GM23338 (cell line): ENCODE measurements at regions not wholly inside any gene's neighbourhood (a gene's known extent, or its start where the extent isn't known, plus 50 kb on each side); places are given as distances from the start of the nearest gene placed in this dataset.

Experiments
- ATAC-seq: fragments of 200-7000 bp; cut with Tn5 transposase; 3 replicates; pipeline ENCODE4 v1.9.1; 2020
- DNase-seq: peaks from one replicate; pipeline ENCODE4 v3.0.0-alpha.2; 2015; ENCODE audit warnings: low spot score
- H2AFZ ChIP-seq: fragments of 200-600 bp; sonication (generic); 2 replicates; pipeline ENCODE4 v1.8.0; 2016; ENCODE audit warnings: antibody characterized with exemption, mild to moderate bottlenecking, moderate library complexity
- H3F3A ChIP-seq: fragments of 200-600 bp; sonication (generic); replicated peaks from 2 replicates; pipeline ENCODE4 v1.8.0; 2017; ENCODE audit warnings: antibody characterized with exemption, mixed run types, low read depth
- H3K27ac ChIP-seq: fragments of 200-600 bp; sonication (generic); 2 replicates; pipeline ENCODE4 v1.6.1; 2016; ENCODE audit warnings: low read depth
- H3K27me3 ChIP-seq: fragments of 200-600 bp; sonication (generic); 2 replicates; pipeline ENCODE4 v1.8.0; 2016; ENCODE audit warnings: mild to moderate bottlenecking, mixed run types, moderate library complexity; ENCODE audit not compliant: insufficient read depth
- H3K36me3 ChIP-seq: fragments of 200-600 bp; sonication (generic); 2 replicates; pipeline ENCODE4 v1.8.0; 2016; ENCODE audit warnings: mild to moderate bottlenecking; ENCODE audit not compliant: insufficient read depth
- H3K4me1 ChIP-seq: fragments of 200-600 bp; sonication (generic); 2 replicates; pipeline ENCODE4 v1.8.0; 2016; ENCODE audit warnings: mild to moderate bottlenecking, moderate library complexity; ENCODE audit not compliant: insufficient read depth
- H3K4me2 ChIP-seq: fragments of 200-600 bp; sonication (generic); 2 replicates; pipeline ENCODE4 v1.7.1; 2017; ENCODE audit warnings: mixed run types
- H3K4me3 ChIP-seq: fragments of 200-600 bp; sonication (generic); 2 replicates; pipeline ENCODE4 v1.6.1; 2016; ENCODE audit warnings: mixed run types
- H3K79me2 ChIP-seq: fragments of 200-600 bp; sonication (generic); replicated peaks from 2 replicates; pipeline ENCODE4 v1.8.0; 2017; ENCODE audit warnings: mild to moderate bottlenecking; ENCODE audit not compliant: insufficient read depth
- H3K9me2 ChIP-seq: fragments of 200-600 bp; sonication (generic); 2 replicates; pipeline ENCODE4 v1.8.0; 2017; ENCODE audit not compliant: insufficient read depth
- H4K20me1 ChIP-seq: fragments of 200-600 bp; sonication (generic); replicated peaks from 2 replicates; pipeline ENCODE4 v1.8.0; 2017; ENCODE audit warnings: mild to moderate bottlenecking; ENCODE audit not compliant: insufficient read depth
- H3K27ac Mint-ChIP-seq: 2 replicates; pipeline ENCODE4 v1.8.0; 2020; ENCODE audit warnings: inconsistent platforms, mild to moderate bottlenecking, moderate library complexity, mixed read lengths
- H3K27me3 Mint-ChIP-seq: 3 replicates; pipeline ENCODE4 v1.8.0; 2022; ENCODE audit warnings: low read depth, mild to moderate bottlenecking, moderate library complexity, mixed read lengths, inconsistent platforms; ENCODE audit not compliant: insufficient read depth, poor library complexity
- H3K36me3 Mint-ChIP-seq: 3 replicates; pipeline ENCODE4 v1.8.0; 2021; ENCODE audit warnings: low read depth, mild to moderate bottlenecking, inconsistent platforms, moderate library complexity, mixed read lengths
- H3K4me1 Mint-ChIP-seq: 3 replicates; pipeline ENCODE4 v1.8.0; 2020; ENCODE audit warnings: mild to moderate bottlenecking, inconsistent platforms, mixed read lengths
- H3K4me3 Mint-ChIP-seq: 3 replicates; pipeline ENCODE4 v1.8.0; 2021; ENCODE audit warnings: moderate library complexity, mild to moderate bottlenecking, inconsistent platforms, mixed read lengths
- H3K9me3 Mint-ChIP-seq: 3 replicates; pipeline ENCODE4 v1.8.0; 2020; ENCODE audit warnings: moderate library complexity, mild to moderate bottlenecking, inconsistent platforms, mixed read lengths
- EZH2phosphoT487 ChIP-seq: fragments of 200-600 bp; sonication (generic); IDR thresholded peaks from one replicate; pipeline ENCODE4 v1.8.1; 2018; ENCODE audit warnings: antibody characterized with exemption; ENCODE audit not compliant: unreplicated experiment
- JUNB ChIP-seq: IDR thresholded peaks from one replicate; pipeline ENCODE4 v1.6.1; 2016; ENCODE audit warnings: antibody characterized with exemption; ENCODE audit not compliant: unreplicated experiment
- NANOG ChIP-seq: IDR thresholded peaks from 2 replicates; pipeline ENCODE4 v1.6.1; 2016; ENCODE audit warnings: antibody characterized with exemption, borderline replicate concordance
- ZNF114 ChIP-seq: fragments of 250-450 bp; sonication (Bioruptor Pico); IDR thresholded peaks from 2 replicates; pipeline ENCODE4 v1.5.0; 2020; ENCODE audit warnings: mild to moderate bottlenecking, moderate library complexity
- TF ChIP-seq, protein P1 (sequence below): fragments of 250-450 bp; sonication (Bioruptor Pico); IDR thresholded peaks from 2 replicates; pipeline ENCODE4 v1.5.0; 2020; ENCODE audit warnings: mild to moderate bottlenecking, moderate library complexity
- TF ChIP-seq, protein P2 (sequence below): IDR thresholded peaks from 2 replicates; pipeline ENCODE4 v1.6.1; 2016; ENCODE audit warnings: antibody characterized with exemption

DNA sequence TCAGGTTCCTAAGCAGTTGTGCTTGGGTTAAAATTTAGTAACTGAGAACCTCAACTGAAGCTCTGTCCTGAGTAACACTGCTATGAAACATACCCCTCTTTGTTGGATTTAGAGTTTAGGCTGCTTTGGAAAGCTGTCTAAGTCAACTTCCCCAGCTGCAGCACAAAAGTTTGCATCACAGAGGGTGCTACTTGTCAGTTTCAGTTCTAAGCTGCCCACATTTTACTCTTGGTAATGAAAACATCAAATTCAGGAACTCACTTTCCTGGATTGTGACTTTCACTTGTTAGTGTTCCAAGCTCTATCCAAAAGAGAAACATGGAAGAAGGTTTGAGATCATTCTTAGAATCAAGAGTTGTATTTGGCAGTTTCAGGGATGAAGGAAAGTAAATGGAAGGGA is 191.7 kb upstream of the NFIA start:
- H3F3A ChIP-seq = no peaks in the 10 kb centered on the region
- H3K36me3 ChIP-seq = no peaks in the 10 kb centered on the region
- no peak overlapping the region for H3K27ac ChIP-seq
- no peak overlapping the region for H3K4me2 ChIP-seq
- H3K4me1 Mint-ChIP-seq = peaks cover 62% of the 10 kb centered on the region
- H3K4me1 ChIP-seq = peaks cover 64% of the 10 kb centered on the region
- H3K36me3 Mint-ChIP-seq = no peaks in the 10 kb centered on the region
- TF ChIP-seq, protein P1, sequence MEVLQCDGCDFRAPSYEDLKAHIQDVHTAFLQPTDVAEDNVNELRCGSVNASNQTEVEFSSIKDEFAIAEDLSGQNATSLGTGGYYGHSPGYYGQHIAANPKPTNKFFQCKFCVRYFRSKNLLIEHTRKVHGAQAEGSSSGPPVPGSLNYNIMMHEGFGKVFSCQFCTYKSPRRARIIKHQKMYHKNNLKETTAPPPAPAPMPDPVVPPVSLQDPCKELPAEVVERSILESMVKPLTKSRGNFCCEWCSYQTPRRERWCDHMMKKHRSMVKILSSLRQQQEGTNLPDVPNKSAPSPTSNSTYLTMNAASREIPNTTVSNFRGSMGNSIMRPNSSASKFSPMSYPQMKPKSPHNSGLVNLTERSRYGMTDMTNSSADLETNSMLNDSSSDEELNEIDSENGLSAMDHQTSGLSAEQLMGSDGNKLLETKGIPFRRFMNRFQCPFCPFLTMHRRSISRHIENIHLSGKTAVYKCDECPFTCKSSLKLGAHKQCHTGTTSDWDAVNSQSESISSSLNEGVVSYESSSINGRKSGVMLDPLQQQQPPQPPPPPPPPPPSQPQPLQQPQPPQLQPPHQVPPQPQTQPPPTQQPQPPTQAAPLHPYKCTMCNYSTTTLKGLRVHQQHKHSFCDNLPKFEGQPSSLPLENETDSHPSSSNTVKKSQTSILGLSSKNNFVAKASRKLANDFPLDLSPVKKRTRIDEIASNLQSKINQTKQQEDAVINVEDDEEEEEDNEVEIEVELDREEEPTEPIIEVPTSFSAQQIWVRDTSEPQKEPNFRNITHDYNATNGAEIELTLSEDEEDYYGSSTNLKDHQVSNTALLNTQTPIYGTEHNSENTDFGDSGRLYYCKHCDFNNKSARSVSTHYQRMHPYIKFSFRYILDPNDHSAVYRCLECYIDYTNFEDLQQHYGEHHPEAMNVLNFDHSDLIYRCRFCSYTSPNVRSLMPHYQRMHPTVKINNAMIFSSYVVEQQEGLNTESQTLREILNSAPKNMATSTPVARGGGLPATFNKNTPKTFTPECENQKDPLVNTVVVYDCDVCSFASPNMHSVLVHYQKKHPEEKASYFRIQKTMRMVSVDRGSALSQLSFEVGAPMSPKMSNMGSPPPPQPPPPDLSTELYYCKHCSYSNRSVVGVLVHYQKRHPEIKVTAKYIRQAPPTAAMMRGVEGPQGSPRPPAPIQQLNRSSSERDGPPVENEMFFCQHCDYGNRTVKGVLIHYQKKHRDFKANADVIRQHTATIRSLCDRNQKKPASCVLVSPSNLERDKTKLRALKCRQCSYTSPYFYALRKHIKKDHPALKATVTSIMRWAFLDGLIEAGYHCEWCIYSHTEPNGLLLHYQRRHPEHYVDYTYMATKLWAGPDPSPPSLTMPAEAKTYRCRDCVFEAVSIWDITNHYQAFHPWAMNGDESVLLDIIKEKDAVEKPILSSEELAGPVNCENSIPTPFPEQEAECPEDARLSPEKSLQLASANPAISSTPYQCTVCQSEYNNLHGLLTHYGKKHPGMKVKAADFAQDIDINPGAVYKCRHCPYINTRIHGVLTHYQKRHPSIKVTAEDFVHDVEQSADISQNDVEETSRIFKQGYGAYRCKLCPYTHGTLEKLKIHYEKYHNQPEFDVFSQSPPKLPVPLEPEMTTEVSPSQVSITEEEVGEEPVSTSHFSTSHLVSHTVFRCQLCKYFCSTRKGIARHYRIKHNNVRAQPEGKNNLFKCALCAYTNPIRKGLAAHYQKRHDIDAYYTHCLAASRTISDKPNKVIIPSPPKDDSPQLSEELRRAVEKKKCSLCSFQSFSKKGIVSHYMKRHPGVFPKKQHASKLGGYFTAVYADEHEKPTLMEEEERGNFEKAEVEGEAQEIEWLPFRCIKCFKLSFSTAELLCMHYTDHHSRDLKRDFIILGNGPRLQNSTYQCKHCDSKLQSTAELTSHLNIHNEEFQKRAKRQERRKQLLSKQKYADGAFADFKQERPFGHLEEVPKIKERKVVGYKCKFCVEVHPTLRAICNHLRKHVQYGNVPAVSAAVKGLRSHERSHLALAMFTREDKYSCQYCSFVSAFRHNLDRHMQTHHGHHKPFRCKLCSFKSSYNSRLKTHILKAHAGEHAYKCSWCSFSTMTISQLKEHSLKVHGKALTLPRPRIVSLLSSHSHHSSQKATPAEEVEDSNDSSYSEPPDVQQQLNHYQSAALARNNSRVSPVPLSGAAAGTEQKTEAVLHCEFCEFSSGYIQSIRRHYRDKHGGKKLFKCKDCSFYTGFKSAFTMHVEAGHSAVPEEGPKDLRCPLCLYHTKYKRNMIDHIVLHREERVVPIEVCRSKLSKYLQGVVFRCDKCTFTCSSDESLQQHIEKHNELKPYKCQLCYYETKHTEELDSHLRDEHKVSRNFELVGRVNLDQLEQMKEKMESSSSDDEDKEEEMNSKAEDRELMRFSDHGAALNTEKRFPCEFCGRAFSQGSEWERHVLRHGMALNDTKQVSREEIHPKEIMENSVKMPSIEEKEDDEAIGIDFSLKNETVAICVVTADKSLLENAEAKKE = no peak
- no peak for TF ChIP-seq NANOG
- H4K20me1 ChIP-seq = no peaks in the 10 kb centered on the region
- H3K79me2 ChIP-seq = no peaks in the 10 kb centered on the region
- H3K27ac Mint-ChIP-seq = no peak overlapping the region
- no peaks in the 10 kb centered on the region for H3K27me3 ChIP-seq
- H3K9me3 Mint-ChIP-seq = no peaks in the 10 kb centered on the region; the same call in 2 of the 3 replicates
- DNase-seq (no peak), ATAC-seq (no peak)
- peaks cover 3% of the 10 kb centered on the region for H3K27me3 Mint-ChIP-seq
- H3K4me3 ChIP-seq = no peak overlapping the region
- no peak overlapping the region for H3K4me3 Mint-ChIP-seq
- H2AFZ ChIP-seq = peak overlapping the region; percentile 80
- no peaks in the 10 kb centered on the region for H3K9me2 ChIP-seq

DNA sequence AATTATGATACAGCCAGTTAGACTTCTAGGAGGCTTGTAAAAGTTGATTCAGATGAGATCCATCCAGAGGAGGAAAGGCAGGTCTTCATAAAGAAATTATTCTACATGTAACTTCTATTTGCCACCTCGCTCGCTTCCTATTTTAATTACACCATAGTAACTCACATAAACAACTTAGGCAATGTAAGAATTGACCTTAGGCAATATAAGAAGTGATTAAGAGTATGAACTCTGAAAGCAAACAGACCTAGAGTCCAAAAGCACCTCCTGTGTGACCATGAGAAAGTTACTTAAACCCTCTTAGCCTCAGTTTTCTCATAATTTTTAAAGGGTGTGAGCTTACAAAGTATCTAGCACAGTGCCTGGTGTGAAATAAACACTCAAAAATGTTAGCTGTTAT is 192.7 kb upstream of the NFIA start:
- Histone ChIP-seq H3K9me2 (no peaks in the 10 kb centered on the region), H3K27ac (no peak overlapping the region), H3K27me3 (no peaks in the 10 kb centered on the region), H3K36me3 (no peaks in the 10 kb centered on the region), H3K4me1 (peaks cover 55% of the 10 kb centered on the region), H3K4me3 (no peak overlapping the region), H3K79me2 (no peaks in the 10 kb centered on the region), H3K4me2 (no peak overlapping the region), H2AFZ (no peak overlapping the region), H4K20me1 (no peaks in the 10 kb centered on the region), H3F3A (no peaks in the 10 kb centered on the region)
- H3K27ac Mint-ChIP-seq = no peak overlapping the region
- H3K27me3 Mint-ChIP-seq = peaks cover 5% of the 10 kb centered on the region
- no peak for DNase-seq
- peaks cover 59% of the 10 kb centered on the region for H3K4me1 Mint-ChIP-seq
- H3K9me3 Mint-ChIP-seq = no peaks in the 10 kb centered on the region
- no peak for ATAC-seq
- H3K4me3 Mint-ChIP-seq = no peak overlapping the region
- no peaks in the 10 kb centered on the region for H3K36me3 Mint-ChIP-seq
- TF ChIP-seq JUNB = no peak
- TF ChIP-seq, protein P1 = no peak
- TF ChIP-seq, protein P2, sequence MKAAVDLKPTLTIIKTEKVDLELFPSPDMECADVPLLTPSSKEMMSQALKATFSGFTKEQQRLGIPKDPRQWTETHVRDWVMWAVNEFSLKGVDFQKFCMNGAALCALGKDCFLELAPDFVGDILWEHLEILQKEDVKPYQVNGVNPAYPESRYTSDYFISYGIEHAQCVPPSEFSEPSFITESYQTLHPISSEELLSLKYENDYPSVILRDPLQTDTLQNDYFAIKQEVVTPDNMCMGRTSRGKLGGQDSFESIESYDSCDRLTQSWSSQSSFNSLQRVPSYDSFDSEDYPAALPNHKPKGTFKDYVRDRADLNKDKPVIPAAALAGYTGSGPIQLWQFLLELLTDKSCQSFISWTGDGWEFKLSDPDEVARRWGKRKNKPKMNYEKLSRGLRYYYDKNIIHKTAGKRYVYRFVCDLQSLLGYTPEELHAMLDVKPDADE = no peak
- no peak for TF ChIP-seq EZH2phosphoT487
- TF ChIP-seq NANOG = no peak
- TF ChIP-seq ZNF114 = no peak
